BE2C (cell line): ENCODE measurements at regions not wholly inside any gene's neighbourhood (a gene's known extent, or its start where the extent isn't known, plus 50 kb on each side); places are given as distances from the start of the nearest gene placed in this dataset.

Source experiments
- DNase-seq: peaks from one replicate; pipeline ENCODE4 v3.0.0-alpha.2; 2020
- H3K27me3 ChIP-seq: fragments of 250-450 bp; sonication (Bioruptor Pico); 2 replicates; pipeline ENCODE4 v1.5.1; 2020; ENCODE audit warnings: mild to moderate bottlenecking
- H3K36me3 ChIP-seq: fragments of 250-450 bp; sonication (Bioruptor Pico); 2 replicates; pipeline ENCODE4 v1.5.1; 2020; ENCODE audit warnings: mild to moderate bottlenecking
- H3K4me1 ChIP-seq: fragments of 250-450 bp; sonication (Bioruptor Pico); 2 replicates; pipeline ENCODE4 v1.5.1; 2020
- H3K4me3 ChIP-seq: 2 replicates; pipeline ENCODE4 v1.5.1; 2011; ENCODE audit warnings: low read depth, low read length
- H3K9me3 ChIP-seq: fragments of 250-450 bp; sonication (Bioruptor Pico); 2 replicates; pipeline ENCODE4 v1.5.1; 2020
- CTCF ChIP-seq: IDR thresholded peaks from 2 replicates; pipeline ENCODE4 v1.5.1; 2012; ENCODE audit warnings: mild to moderate bottlenecking, low read depth, low read length

- TF ChIP-seq CTCF, result no peak
Measured at GRCh38 chr6:17036065-17036393, 65.8 kb upstream of the STMND1 start.

GRCh38 chr6:17035257-17036064 is 66.4 kb upstream of the STMND1 start:
- no peak for DNase-seq
- H3K4me3 ChIP-seq, result no peak overlapping the region

More at GRCh38 chr6:17036065-17036393, 65.8 kb upstream of the STMND1 start:
- no peaks in the 10 kb centered on the region for H3K9me3 ChIP-seq
- no peak overlapping the region for H3K4me3 ChIP-seq
- H3K4me1 ChIP-seq, result no peaks in the 10 kb centered on the region
- no peaks in the 10 kb centered on the region for H3K27me3 ChIP-seq
- H3K36me3 ChIP-seq, result no peaks in the 10 kb centered on the region
- no peak for DNase-seq

GRCh38 chr6:17033746-17034145 is 68.1 kb upstream of the STMND1 start:
- Histone ChIP-seq H3K9me3 (no peaks in the 10 kb centered on the region), H3K27me3 (no peaks in the 10 kb centered on the region)
- TF ChIP-seq CTCF, result no peak

More at GRCh38 chr6:17035257-17036064, 66.4 kb upstream of the STMND1 start:
- H3K9me3 ChIP-seq, result no peaks in the 10 kb centered on the region
- H3K36me3 ChIP-seq, result no peaks in the 10 kb centered on the region
- no peaks in the 10 kb centered on the region for H3K27me3 ChIP-seq
- TF ChIP-seq CTCF, result no peak
- H3K4me1 ChIP-seq, result no peaks in the 10 kb centered on the region

GRCh38 chr6:17032988-17033634 is 68.7 kb upstream of the STMND1 start:
- DNase-seq, result no peak

More at GRCh38 chr6:17033746-17034145, 68.1 kb upstream of the STMND1 start:
- no peaks in the 10 kb centered on the region for H3K4me1 ChIP-seq
- no peak for DNase-seq
- H3K36me3 ChIP-seq, result no peaks in the 10 kb centered on the region
- no peak overlapping the region for H3K4me3 ChIP-seq

GRCh38 chr6:17032590-17032987 is 69.3 kb upstream of the STMND1 start:
- no peaks in the 10 kb centered on the region for H3K27me3 ChIP-seq
- H3K4me3 ChIP-seq, result no peak overlapping the region
- TF ChIP-seq CTCF, result no peak
- DNase-seq, result no peak
- H3K36me3 ChIP-seq, result no peaks in the 10 kb centered on the region
- H3K4me1 ChIP-seq, result no peaks in the 10 kb centered on the region
- no peaks in the 10 kb centered on the region for H3K9me3 ChIP-seq

More at GRCh38 chr6:17032988-17033634, 68.7 kb upstream of the STMND1 start:
- Histone ChIP-seq H3K4me3 (no peak overlapping the region), H3K36me3 (no peaks in the 10 kb centered on the region), H3K4me1 (no peaks in the 10 kb centered on the region), H3K27me3 (no peaks in the 10 kb centered on the region), H3K9me3 (no peaks in the 10 kb centered on the region)
- TF ChIP-seq CTCF, result no peak

GRCh38 chr6:17031961-17032360 is 69.9 kb upstream of the STMND1 start:
- no peak for DNase-seq
- Histone ChIP-seq H3K4me3 (no peak overlapping the region), H3K27me3 (no peaks in the 10 kb centered on the region), H3K4me1 (no peaks in the 10 kb centered on the region), H3K9me3 (no peaks in the 10 kb centered on the region), H3K36me3 (no peaks in the 10 kb centered on the region)
- no peak for TF ChIP-seq CTCF
